ENCODE measurements at regions not wholly inside any gene's neighbourhood (a gene's known extent, or its start where the extent isn't known, plus 50 kb on each side); places are given as distances from the start of the nearest gene placed in this dataset.

GRCh38 chr3:28066020-28066419 is 175.4 kb upstream of the CMC1 start:
- Histone ChIP-seq H3K9ac (replicated peaks; ENCODE audit: extremely low read depth, insufficient read depth, low read length) (no peak overlapping the region), H4K20me1 (replicated peaks; ENCODE audit: control insufficient read depth, extremely low read depth, insufficient read depth, low read length) (no peaks in the 10 kb centered on the region), H3K27me3 (ENCODE audit: control insufficient read depth in 2 of 2, insufficient read depth in 2 of 2, low read length in 2 of 2) (no peaks in the 10 kb centered on the region), H3K36me3 (ENCODE audit: control insufficient read depth in 2 of 2, extremely low read depth in 1 of 2, insufficient read depth in 2 of 2, low read length in 2 of 2) (no peaks in the 10 kb centered on the region), H3K4me3 (replicated peaks in 1 of 3; ENCODE audit: insufficient read depth in 1 of 3, low read depth in 1 of 3, low read length in 3 of 3) (no peak overlapping the region), H3K79me2 (ENCODE audit: control insufficient read depth, insufficient read depth, low read length) (no peaks in the 10 kb centered on the region), H2AFZ (ENCODE audit: low read depth, low read length) (no peak overlapping the region), H3K9me3 (replicated peaks; ENCODE audit: control insufficient read depth, insufficient read depth, low read length) (no peaks in the 10 kb centered on the region), H3K27ac (ENCODE audit: insufficient read depth, low read depth, low read length) (no peak overlapping the region), H3K4me1 (ENCODE audit: control insufficient read depth, extremely low read depth, insufficient read depth, low read length) (no peaks in the 10 kb centered on the region), H3K4me2 (ENCODE audit: insufficient read depth, low read length) (no peak overlapping the region), H3K9me1 (replicated peaks; ENCODE audit: control insufficient read depth, extremely low read depth, insufficient read depth, low read length) (no peaks in the 10 kb centered on the region)
- TF ChIP-seq MAX (IDR thresholded peaks at IDR 0.05; ENCODE audit: insufficient read depth, insufficient read length) (no peak), GATA2 (IDR thresholded peaks at IDR 0.05; ENCODE audit: insufficient read depth, insufficient read length, low read depth, low read length) (no peak), CTCF (IDR thresholded peaks at IDR 0.05; ENCODE audit: extremely low read depth in 1 of 2, insufficient read depth in 1 of 2, low read depth in 1 of 2, low read length in 2 of 2) (no peak), MYC (IDR thresholded peaks at IDR 0.05; ENCODE audit: low read depth, low read length) (no peak), JUN (IDR thresholded peaks at IDR 0.05; ENCODE audit: borderline replicate concordance, insufficient read depth, insufficient read length, low read depth) (no peak), EZH2 (IDR thresholded peaks at IDR 0.05; ENCODE audit: borderline replicate concordance, low read depth, low read length, severe bottlenecking) (no peak), POLR2A (IDR thresholded peaks at IDR 0.05; ENCODE audit: low read depth, low read length) (no peak), POLR2AphosphoS5 (IDR thresholded peaks at IDR 0.05; ENCODE audit: insufficient read depth, low read depth, low read length) (no peak)
- no TSS peak for BruUV-seq (replicated peaks)
- dilution Hi-C loops (cut with MboI; ENCODE audit: extremely low pct_ligation_motif_present, low sequenced_read_pairs) (no loop called here), intact Hi-C loops (cut with micrococcal nuclease) (no loop called here)
- no peak for DNase-seq (ENCODE audit: low read depth, low spot score)
- ChIA-PET CTCF (interaction anchor here (1.2 kb wide), 1 partner anchor 14 kb away, joined by 3 read pairs; no protein-coding TSS in a partner anchor), POLR2A (no interaction called here)
- FAIRE-seq, result no peak
